GM19372 (cell line): ENCODE measurements at regions not wholly inside any gene's neighbourhood (a gene's known extent, or its start where the extent isn't known, plus 50 kb on each side); places are given as distances from the start of the nearest gene placed in this dataset.
"Not testable (repeated sequence)": the region's sequence is repeated elsewhere in the genome, so short reads cannot be mapped to it uniquely, and the experiment has no call there.

Source experiments
- ATAC-seq: cut with Tn5 transposase; IDR thresholded peaks from one replicate; pipeline ENCODE4 v1.9.1; 2021; ENCODE audit warnings: mild to moderate bottlenecking, low read depth, moderate library complexity; ENCODE audit not compliant: unreplicated experiment

GRCh38 chr2:118577202-118577601 is 270.2 kb downstream of the EN1 start:
- no peak for ATAC-seq

- ATAC-seq: no peak
Measured at GRCh38 chr2:118576109-118576855, 271.2 kb downstream of the EN1 start.

DNA sequence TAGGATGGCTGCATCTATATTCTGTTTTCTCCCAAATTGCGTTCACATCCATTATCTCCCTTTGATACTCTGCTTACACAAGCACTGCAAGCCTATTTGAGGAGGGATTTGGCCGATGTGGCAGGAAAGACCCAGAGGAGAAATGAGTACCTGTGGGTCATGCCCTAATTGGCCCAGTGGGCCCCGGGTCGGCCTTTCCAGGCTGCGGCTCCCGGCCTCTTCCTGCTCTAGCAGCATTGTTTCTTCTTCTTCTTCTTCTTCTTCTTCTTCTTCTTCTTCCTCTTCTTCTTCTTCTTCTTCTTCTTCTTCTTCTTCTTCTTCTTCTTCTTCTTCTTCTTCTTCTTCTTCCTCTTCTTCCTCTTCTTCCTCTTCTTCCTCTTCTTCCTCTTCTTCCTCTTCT is 275.1 kb downstream of the EN1 start:
- ATAC-seq: not testable (repeated sequence)

- no peak for ATAC-seq
Measured at GRCh38 chr2:118569876-118570535, 277.4 kb downstream of the EN1 start.

DNA sequence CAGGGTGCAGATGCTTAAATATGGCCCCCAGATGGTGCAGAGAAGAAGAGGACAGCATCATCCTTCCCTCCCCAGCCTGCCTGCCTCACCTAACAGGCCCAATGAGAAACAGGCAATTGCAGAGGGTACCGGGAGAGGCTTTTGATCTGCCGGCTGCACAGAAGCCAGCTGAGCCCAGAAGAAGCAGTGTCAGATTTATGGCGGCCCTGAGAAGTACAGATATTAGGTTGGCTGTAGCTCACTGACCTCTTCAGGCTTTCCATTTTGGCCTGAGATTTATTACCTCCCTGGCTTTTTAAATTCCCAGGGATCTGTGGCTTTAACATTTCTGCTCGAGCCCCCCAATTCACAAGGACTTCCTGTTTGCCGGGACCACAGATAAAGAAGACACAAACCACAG is 278.7 kb downstream of the EN1 start:
- ATAC-seq: no peak

DNA sequence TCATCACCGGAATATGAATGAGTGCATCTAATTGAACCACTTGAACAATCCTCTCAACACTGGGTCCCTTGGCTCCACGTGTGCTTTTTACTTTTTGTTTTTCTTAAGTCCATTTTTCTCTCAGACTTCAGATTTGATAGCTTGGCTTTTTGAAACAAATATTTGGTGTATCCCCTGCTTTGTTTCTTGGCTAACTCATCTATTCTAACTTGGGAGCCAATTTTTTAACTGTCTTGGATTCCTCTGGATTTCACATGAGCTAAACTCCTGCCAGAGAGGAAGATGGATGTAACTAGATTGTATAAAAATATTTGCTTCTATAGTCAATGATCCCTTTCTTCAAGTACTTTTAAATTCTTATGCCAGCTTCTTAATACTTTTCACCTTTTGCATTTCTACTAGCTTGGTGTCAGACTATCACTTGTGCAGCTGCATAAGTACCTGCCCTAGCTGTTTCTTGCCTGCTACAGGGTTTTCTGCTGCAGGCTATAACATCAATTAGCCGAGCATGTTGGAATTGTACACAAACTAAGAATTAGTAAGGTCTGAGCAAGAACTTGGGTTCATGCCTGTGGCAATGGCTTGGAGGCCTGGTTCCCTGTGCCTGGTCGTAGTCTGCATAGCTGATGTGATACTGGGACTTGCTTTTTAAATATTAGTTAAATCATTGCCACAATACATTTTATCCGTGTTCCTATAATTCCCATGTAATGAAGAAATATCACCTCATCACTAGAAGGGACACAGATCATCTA is 281.5 kb downstream of the EN1 start:
- ATAC-seq: no peak

- ATAC-seq: no peak
Measured at GRCh38 chr2:118565301-118565700, 282.1 kb downstream of the EN1 start.

DNA sequence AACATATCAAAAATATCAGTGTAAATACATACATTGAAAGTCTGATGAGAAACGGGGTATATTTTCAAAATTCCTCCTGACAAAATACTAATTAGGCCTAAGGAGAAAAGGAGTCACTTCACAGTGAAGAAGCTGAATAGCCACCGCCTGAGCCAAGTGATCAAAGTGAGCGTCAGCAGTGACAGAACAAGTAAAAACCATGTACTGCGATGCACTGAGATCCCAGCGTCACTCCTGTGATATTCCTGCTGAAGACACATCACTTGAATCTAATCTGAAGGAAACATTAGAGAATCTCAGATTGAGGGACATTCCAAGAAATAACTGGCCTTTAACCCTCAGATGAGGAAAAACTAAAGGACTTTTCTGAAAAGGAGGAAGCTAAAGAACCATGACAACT is 285.3 kb downstream of the EN1 start:
- no peak for ATAC-seq

- no peak for ATAC-seq
Measured at GRCh38 chr2:118558846-118559245, 288.6 kb downstream of the EN1 start.

DNA sequence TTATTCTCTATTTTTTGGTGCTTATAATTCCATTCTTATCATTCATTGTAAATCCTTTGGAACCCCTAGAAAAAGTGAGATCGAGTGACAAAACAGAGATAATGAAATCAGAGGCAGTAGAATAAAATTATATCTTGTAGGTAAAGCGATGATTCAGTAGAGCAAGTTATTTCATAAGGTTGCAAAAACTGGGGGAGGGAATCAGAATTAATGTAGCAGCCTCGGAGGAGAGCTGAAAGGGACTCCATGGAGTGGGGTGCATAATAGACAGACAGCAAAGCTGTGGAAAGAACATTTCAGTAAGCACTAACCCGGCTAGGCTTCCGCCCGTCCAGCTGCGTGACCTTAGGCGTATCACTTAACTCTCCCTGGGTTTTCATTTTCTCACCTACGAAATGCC is 289.7 kb downstream of the EN1 start:
- ATAC-seq: no peak

- ATAC-seq: no peak
Measured at GRCh38 chr2:118557016-118557415, 290.4 kb downstream of the EN1 start.

DNA sequence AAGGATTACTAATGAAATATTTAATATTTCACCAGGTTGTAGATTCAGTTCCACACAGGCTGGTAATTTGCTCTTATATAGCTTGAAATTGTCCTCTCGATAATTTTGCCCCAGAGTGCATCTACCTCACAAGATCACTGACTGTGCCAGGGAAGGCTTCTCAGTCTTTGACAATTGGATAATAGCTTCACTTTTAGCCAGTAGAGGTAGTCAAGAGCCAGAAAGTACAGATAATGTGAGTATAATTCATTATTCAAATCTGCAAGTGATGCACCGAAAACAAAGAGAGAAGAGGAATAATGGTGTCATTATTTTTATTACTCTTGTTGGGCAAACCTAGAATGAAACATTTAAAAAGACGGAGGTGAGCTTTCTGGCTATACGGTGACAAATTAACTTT is 292.8 kb downstream of the EN1 start:
- ATAC-seq: no peak

- no peak for ATAC-seq
Measured at GRCh38 chr2:118549503-118549902, 297.9 kb downstream of the EN1 start.

- no peak for ATAC-seq
Measured at GRCh38 chr2:118548880-118549488, 298.5 kb downstream of the EN1 start.

- no peak for ATAC-seq
Measured at GRCh38 chr2:118539290-118539689, 308.2 kb downstream of the EN1 start.

DNA sequence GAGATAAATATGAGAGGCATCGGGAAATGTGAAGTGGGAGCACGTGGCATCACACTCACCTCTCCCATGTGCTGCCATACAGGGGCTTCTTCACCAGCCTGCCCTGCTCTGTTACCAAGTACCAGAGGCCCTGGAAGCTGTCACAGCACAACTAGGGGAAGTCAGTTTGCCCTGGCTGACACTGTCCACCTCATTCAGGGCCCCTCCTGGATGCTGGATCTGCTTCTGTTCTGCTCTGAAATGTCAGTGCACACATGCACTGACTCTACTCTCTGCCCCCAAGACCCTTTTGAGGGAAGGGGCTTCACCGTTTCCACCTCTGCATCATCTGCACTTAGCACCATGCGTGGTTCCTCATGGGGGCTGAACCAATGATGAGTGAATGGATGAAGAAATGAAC is 311.1 kb downstream of the EN1 start:
- no peak for ATAC-seq

- ATAC-seq: no peak
Measured at GRCh38 chr2:118535818-118536212, 311.6 kb downstream of the EN1 start.

DNA sequence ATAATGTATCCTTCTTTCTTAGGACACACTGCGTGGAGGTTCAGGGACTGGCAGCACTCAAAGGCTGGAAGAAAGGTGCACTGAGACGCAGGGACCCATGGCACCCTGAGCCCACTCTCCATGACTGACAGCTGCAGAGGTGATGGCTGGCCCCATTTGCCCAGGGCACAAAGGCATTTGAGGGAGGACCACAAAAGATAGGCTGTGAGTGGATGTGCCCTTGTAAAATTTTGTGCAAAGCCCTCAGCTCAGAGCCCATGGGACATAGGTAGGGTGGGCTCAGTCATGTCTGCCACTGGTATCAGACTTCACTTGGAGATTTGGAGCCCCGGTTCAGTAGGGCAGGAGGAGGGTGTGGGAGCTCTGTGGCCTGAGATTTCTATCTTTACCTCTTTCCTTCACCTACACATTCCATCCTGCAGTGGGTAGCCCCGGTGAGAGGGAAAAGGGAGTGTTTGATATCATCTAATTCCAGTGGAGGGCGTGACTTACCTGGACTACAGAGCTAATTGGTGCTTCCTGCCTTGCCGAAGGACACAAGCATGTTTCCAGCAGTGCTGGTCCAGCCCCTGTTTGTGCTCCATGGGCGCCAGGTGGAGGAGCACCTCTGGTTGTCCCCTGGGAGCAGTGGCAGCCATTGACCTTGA is 312.2 kb downstream of the EN1 start:
- ATAC-seq: no peak

- no peak for ATAC-seq
Measured at GRCh38 chr2:118530976-118531375, 316.5 kb downstream of the EN1 start.

- ATAC-seq: no peak
Measured at GRCh38 chr2:118529908-118530599, 317.4 kb downstream of the EN1 start.
